GM19351 (cell line): ENCODE measurements at regions not wholly inside any gene's neighbourhood (a gene's known extent, or its start where the extent isn't known, plus 50 kb on each side); places are given as distances from the start of the nearest gene placed in this dataset.

Source experiments
- ATAC-seq: cut with Tn5 transposase; IDR thresholded peaks from one replicate; pipeline ENCODE4 v1.9.1; 2021; ENCODE audit warnings: mild to moderate bottlenecking, moderate library complexity; ENCODE audit not compliant: unreplicated experiment

DNA sequence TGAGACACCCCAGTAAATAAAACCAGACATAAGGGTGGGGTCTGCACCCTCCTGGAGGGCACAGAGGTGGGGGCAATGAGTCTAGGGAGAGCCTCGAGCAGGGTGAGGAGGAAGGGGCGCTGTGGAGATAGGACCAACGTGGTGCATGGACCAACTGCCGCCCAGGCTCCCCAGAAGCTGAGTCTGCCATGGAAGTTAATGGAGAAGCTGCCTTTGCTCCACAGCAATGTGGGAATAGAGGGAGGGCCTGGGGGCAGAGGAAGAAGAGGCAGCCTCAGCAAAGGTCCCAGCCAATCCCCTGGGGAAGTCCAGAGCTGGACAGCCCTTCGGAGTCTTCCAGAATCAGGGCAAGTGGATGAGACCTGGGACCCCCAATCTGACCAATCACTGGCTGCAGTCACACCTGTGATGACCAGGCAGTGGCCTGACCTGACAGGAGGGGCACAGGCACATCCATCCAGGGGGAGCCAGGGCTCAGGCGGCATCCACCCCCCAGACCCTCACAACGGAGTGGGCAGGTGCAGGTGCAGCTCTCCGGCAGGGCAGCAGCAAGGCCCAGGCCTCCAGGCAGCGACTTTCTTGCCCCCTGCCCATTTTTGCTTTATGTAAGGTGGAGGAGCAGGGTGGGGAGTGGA, 242.2 kb upstream of the PPP2R2D start:
- no peak for ATAC-seq

DNA sequence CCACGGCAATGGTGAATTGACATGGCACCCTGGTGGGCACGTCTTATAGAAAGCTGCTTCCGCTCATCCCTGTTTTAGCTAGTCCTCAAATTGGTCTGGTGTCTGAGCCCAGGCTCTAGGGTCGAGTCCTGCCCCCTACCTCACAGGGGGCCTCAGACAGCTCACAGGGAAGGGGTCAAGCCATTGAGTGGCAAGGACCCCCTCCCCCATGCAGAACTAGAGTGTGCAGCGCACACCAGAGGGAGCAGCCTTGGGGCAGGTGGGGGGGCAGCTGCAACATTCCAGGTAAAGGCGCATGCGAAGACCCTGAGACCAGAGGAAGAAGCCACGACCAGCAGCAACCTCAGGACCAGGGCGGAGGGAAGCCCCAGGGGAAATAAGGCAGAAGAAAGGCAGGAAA, 240.4 kb upstream of the PPP2R2D start:
- no peak for ATAC-seq

DNA sequence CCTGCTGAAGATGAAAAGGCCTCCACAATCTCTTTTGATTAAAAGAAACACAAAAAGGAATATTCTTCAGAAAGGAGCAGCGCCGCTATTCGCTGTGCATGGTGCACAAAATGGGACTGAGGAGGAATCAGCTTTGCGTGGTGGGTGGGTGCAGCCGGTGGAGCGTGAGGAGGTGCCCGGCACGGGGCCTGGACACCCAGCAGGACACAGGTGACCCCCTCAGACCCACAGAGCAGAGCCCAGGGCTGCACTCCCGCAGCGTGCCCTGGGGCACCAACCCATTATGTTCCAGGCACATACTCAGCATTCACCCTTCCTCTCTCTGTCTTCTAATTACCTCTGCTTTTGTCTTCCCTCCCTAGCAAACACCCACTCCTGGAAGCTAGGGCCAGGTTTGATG, 238.0 kb upstream of the PPP2R2D start:
- no peak for ATAC-seq

DNA sequence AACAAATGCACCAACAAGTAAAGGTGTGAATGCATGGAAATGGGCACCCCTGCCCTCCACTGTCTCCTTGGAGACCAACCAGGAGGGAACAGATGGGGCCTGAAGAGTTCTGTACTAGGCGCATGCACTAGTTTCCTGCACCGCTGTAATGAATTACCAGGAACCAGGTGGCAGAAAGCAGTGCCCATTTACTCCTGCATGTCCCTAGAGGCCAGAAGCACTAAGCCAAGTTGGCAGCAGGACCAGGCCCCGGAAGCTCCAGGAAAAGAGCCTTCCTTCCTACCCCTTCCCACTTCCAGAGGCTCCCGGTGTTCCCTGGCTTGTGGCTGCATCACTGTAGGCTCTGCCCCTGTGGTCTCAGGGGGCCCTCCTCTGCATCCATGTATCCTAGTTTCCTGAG, 237.5 kb upstream of the PPP2R2D start:
- ATAC-seq: no peak

DNA sequence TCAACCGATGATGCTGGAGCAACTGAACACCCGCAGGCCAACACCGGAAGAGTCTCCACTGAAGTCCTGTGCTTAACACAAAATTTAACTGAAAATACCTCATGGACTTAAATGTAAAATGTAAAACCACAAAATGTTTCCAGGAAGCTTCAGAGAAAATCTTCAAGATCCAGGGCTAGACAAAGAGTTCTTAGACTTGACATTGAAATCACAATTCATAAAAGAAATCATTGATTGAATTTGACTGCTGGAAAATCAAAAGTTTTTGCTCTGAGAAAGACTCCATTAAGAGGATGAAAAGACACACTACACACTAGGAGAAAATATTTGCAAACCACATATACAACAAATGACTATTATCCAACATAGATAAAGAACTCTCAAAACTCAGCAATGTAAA, 234.7 kb upstream of the PPP2R2D start:
- no peak for ATAC-seq

DNA sequence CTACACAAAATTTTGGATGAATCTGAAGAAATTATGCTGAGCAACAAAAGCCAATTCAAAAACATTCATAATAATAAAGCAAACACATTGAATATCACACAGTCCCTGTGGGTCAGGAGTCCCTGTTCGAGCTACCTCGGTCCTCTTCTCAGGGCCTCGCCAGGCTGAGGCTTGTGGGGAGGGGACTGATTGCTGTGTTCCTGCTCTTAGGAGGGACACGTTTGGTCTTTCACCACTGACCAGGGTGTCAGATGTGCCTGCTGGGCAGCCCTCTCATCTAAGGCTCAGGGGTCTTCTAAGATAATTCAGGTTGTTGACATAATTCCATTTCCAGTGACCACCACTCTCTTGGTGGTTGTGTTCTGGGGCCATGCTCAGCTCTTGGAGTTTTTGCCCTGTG, 233.8 kb upstream of the PPP2R2D start:
- ATAC-seq: no peak

DNA sequence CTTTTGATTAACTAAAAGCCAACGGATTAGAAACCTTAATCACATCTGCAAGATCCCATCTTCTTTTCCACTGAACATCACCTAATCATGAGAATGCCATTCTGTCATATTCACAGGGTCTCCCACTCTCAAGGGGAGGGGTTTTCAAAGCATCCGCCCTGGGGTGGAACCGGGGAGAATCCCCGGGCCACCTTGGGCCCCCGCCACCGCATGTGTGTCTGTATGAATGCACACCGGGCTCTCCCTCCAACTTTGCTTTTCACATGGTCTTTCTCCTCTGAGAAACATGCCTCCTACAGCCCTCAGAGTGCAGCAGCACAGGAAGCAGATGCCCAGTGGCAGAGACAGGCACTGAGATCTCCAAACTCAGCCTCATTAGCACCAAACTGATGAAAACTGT, 233.2 kb upstream of the PPP2R2D start:
- no peak for ATAC-seq

DNA sequence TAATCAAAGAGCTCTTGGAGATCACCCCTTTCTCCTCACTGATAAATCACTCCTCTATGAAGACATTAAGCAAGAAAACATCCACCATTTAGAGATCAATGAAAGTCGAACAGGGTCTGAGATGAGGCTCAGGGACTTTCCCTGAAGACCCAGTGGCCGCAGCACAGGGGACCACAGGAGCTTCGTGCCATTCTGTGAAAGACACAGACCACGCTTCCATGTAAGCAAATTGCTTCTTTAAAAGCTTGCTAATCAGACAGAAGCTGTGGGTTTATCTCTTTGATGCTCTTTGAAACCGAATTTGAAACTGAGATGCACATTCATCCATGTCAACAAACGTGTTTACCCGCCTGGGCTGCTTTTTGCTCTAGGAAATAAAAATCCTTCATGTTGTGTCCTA, 231.9 kb upstream of the PPP2R2D start:
- no peak for ATAC-seq

DNA sequence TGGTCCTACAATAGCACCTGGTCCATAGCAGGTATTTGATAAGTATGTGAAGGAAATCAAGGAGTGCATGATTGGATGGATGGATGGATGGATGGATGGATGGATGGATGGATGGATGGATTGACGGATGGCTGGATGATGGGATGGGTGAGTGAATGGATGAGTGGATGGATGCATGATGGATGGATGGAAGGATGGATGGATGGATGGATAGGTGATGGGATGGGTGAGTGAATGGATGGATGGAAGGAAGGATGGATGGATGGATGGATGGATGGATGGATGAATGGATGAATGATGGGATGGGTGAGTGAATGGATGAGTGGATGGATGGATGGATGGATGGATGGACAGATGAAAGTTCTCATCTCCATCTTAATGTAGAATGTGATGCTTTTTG, 231.0 kb upstream of the PPP2R2D start:
- ATAC-seq: no peak

DNA sequence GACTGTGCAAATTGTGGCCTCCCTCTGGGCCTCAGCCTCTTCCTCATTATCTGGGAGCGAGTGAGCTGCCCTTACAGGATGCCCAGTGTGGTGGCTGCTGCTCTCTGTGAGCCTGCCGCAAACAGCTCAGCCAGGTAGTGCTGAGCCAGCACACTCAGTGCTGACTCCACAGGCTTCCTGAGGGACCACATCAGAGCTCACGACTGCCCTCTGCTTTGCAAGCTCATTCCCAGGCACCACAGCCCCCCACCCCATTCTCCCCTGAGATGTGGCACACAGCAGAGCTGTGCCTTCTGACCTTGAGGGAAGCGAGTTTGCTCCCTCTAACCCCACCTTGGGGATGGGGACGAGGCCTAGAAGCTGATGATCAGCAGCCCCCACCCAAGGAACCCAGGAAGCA, 230.5 kb upstream of the PPP2R2D start:
- ATAC-seq: no peak

DNA sequence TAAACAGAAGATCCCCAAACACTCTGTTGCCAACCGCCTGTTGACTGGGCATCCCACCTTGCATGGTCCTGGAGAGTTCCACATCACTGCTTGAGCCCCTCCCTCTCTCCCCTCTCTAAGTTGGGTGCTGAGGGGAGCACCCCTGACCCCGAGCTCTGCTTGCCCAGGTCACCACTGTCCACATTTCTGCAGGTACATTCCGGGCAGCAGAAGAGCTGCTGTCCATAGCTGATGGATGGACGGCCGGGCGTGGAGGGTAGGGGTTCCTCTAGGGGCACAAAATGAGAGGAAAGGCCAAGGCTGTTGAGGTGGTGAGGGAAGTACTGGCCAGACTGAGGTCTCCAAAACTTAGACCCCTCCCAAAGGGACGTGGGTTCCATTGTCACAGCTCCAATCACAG, 227.4 kb upstream of the PPP2R2D start:
- ATAC-seq: no peak

DNA sequence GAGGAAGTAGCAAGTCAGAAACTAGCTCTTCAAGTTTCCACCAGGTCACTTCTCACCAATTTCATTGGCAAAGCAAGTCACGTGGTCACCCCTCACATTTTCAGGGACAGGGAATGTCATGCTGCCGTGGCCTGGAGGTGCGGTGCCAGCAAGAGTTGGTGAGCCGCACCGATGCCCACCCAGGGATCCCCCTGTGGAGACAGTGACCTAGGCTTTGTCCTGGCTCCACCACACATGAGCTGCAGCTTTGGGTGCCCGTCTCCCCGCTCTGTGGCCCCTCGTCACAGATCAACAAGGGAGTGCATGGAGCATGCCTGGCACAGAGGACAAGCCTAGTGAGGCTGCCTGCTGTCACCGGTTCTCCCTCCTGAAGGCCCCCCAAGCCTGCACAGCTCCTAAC, 226.7 kb upstream of the PPP2R2D start:
- no peak for ATAC-seq

DNA sequence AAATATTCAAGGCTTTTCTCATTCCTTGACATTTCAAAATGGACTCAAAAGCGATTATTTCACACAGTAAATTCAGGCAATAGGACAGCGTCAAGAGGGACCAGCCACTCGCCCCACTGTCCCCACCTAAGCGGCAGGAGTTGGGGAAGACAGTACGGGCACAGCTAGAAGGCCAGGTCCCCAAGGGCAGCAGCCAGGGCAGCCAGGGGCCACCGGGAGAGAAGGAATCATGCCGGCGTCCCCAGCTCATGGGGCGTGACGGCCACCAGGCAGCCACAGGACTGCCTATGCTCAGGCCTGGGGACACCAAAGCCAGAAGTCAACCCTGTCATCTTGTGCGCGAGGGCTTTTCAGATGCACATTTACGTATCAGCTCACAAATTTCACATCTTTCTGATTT, 225.7 kb upstream of the PPP2R2D start:
- ATAC-seq: no peak

DNA sequence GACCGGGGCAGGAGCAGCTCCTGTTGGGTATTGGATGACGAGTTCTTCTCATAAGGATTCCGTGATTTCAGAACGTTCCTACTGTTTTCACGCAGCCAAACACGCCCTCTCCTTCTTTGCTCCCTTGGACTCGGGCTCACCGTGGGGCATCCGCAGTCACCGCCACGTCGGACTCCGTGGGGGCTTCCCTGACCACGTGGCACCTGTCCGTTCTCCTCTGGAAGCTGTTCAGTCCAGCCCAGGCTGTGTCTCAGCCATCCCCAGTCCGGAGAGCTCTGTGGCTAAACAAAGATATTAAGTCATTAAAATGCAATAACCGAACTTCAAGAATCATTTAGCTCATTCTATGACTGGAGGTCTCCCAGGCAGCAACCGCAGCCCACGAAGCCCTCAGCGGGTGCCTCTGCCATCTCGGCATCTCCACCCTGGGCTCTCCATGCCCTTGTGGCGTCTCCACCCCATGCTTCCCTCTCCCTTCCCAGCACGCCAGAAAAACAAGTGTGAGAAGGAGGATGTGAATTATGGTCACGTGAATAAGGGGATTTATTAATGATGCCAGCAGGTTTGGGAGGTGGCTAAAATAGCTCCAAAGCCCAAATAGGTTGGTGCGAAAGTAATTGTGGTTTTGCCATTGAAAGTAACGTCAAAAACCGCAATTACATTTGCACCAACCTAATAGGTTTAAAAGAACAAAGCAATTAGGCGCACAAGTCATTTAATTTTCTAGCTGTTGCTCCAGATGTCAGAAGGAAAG, 224.6 kb upstream of the PPP2R2D start:
- ATAC-seq: no peak

DNA sequence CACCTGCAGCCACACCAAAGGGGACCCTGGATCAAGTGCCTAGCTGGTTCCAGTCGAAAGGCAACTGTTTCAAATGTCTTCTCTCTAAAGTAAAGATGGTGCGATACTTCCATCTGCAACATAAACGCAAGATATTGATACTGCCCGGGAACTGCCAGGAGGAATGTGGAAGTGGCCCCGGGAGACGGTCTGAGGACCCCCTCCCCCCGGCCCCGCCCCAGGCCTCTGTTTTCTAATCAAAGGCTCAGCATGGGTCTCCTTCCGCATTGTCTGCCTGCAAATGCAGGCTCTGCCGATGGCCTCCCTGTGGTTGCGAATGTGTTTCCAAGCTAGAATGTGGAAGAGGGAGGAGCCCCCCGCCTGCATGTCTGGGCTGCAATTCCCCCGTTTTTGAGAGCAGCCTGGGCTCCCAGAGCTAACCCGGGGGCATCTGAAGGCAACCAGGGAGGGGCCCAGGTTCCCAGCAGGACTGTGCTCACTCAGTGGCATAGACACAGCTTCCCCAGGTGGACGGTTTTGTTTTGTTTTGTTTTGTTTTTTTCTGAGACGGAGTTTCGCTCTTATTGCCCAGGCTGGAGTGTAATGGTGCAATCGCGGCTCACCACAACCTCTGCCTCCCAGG, 223.9 kb upstream of the PPP2R2D start:
- ATAC-seq: no peak

DNA sequence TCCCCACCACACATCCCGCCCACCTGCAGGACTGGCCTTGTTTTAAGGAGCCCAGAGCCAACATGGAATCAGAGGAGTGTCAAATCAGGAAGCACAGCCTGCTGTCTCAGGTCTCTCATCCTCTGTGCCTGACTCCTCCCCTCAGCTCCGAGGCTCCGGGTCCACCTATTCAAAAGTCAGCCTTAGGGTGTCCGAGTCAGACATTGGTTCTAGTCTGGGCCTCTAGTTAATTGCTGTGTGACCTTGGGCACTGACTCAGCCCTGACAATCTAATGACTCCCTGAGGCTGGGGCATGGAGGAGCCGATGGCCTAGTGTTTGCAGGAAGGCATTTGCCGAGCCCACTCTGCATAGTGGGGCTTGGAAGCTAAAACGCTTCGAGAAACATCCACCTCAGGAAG, 223.1 kb upstream of the PPP2R2D start:
- ATAC-seq: no peak

DNA sequence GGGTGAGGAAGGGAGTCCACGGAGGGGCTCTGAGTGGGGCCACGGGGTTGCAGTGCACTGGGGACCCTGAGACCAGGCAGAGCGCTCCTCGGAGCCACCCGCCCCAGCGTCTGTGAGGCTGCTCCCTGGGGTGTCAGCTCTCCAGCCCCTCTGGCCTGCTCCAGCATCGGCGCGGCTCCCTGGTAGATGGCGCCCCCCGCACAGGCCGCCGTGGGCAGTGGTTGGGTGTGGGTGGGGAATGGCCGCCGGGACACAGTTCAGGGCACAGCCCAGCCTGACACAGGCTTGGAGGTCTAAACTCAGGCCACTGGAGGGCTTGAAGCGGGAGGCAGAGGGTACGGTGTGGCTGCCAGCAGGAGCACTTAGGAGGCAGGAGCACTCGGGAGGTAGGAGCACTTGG, 222.6 kb upstream of the PPP2R2D start:
- ATAC-seq: no peak

DNA sequence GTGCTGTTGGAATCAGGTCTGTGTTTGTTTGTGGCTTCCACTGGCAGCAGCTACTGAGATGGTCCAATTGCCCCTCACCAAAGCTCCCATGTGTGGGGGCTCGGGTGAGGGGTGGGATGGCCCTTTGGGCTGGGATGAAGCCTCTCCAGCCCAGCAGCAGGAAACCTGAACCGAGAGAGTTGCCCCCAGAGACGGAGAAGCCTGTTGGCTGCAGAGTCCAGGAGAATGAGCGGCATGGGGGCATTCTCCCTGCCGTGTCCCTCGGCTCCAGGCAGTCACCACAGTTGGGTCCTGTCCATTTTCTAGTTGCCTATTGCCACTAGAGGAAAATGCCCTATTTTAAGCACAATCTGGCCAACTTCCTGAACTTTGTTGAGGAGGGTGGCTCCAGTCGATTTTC, 222.2 kb upstream of the PPP2R2D start:
- ATAC-seq: no peak

DNA sequence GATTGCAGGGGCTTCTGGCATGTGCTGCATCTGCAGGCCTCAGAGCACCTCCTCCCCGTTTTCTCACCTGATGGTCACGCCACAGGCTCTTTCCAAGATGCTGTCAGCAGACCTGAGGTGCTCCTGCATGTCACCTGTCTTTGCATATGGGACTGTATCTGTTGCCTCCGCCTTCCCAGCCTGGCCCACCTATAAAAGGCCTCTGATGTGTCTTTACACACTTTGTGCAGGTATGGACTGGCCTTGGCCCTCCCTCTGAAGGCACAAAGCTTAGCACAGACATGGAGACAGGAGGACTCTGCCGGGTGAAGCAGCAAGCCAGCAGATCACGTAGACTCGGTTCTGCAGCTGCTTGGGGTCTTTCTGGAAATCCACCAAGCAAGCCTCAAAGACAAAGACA, 220.9 kb upstream of the PPP2R2D start:
- no peak for ATAC-seq

DNA sequence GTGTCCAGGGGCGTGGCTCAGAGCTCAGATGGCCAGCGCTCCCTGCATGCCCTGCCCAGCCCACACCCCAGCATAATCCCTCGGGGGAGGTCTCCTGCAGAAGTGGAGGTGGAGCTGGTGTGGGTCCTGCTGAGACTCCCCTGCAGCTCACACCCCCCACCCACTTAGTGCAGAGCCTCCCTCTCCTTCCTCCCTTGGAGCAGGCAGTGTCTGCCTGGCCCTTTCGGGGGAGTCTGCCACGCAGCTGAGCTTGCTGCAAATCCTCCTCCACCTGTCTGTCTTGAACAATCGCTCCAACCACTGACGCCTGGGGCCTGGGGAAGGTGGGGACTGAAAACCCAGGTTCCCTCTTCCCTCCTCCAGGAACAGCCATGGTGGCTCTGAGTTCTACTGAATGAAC, 219.7 kb upstream of the PPP2R2D start:
- ATAC-seq: no peak

DNA sequence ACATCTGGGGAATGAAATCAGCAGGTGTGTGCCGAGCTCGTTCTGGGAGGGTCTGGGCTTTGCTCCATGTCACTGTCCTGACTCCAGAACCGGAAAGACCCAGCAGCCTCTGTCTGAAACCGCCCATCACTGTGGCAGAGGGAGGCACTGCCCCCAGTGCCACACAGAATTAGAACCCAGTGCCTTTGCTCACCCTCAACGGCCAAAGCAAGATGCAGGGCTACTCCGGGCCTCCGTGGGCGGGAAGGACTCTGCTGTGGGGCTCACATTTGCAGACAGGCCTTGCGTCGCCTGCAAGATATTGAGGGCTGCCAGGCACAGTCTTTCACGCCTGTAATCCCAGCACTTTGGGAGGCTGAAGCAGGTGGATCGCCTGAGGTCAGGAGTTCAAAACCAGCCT, 219.2 kb upstream of the PPP2R2D start:
- no peak for ATAC-seq

DNA sequence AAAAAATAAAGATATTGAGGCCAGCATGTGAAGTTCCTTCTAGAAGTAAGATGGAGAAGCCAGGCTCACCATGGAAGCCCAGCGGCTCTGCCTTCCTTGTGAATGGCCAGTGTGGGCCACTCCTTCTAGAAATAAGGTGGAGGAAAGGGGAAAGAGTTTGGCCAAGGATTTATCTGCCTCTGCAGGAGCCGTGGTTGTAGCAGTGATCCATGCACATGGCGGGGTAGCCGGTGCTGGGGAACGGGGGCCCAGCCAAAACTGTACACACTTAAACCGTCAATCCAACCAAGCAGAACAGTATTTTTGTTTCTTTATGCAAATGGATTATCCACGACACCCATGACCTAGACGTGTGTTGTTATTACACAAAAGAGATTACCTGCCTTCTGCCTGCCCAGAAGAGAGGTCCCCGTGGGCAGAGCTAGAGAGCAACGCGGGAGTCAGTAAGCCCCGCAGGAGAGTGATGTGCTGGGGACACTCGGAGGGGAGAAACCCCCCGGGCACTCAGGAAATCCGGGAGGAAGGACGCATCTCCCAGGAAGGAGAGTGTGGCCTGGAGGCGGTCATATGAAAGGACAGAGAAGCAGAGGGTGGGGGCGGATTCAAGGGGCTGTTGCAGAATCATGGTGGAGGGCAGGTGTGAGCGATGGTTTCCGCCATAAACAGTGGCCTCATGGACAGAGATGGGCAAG, 218.4 kb upstream of the PPP2R2D start:
- no peak for ATAC-seq
